D341Med (cell line): ENCODE measurements at regions not wholly inside any gene's neighbourhood (a gene's known extent, or its start where the extent isn't known, plus 50 kb on each side); places are given as distances from the start of the nearest gene placed in this dataset.

Experiments used
- DNase-seq: peaks from one replicate; pipeline ENCODE4 v3.0.0; 2012; ENCODE audit warnings: low spot score

- no peak for DNase-seq
Measured at GRCh38 chr2:5401115-5401657, 291.0 kb upstream of the SOX11 start.

- DNase-seq: no peak
Measured at GRCh38 chr2:5403392-5403791, 288.8 kb upstream of the SOX11 start.

GRCh38 chr2:5409898-5410381 is 282.2 kb upstream of the SOX11 start:
- peak; percentile 60 for DNase-seq

- DNase-seq: no peak
Measured at GRCh38 chr2:5410991-5411700, 281.0 kb upstream of the SOX11 start.

GRCh38 chr2:5412001-5412400 is 280.2 kb upstream of the SOX11 start:
- no peak for DNase-seq

- DNase-seq: no peak
Measured at GRCh38 chr2:5433855-5434254, 258.3 kb upstream of the SOX11 start.

GRCh38 chr2:5437375-5437774 is 254.8 kb upstream of the SOX11 start:
- DNase-seq: no peak

- no peak for DNase-seq
Measured at GRCh38 chr2:5440174-5440573, 252.0 kb upstream of the SOX11 start.

- no peak for DNase-seq
Measured at GRCh38 chr2:5442736-5443135, 249.4 kb upstream of the SOX11 start.

GRCh38 chr2:5444168-5444567 is 248.0 kb upstream of the SOX11 start:
- no peak for DNase-seq

GRCh38 chr2:5444854-5445253 is 247.3 kb upstream of the SOX11 start:
- DNase-seq: no peak

GRCh38 chr2:5449867-5450266 is 242.3 kb upstream of the SOX11 start:
- DNase-seq: no peak

- no peak for DNase-seq
Measured at GRCh38 chr2:5453220-5454050, 238.7 kb upstream of the SOX11 start.

GRCh38 chr2:5454051-5454390 is 238.2 kb upstream of the SOX11 start:
- no peak for DNase-seq

- no peak for DNase-seq
Measured at GRCh38 chr2:5459041-5459440, 233.1 kb upstream of the SOX11 start.

GRCh38 chr2:5464657-5465056 is 227.5 kb upstream of the SOX11 start:
- no peak for DNase-seq

GRCh38 chr2:5465859-5466258 is 226.3 kb upstream of the SOX11 start:
- DNase-seq: no peak

- no peak for DNase-seq
Measured at GRCh38 chr2:5467178-5467905, 224.8 kb upstream of the SOX11 start.

GRCh38 chr2:5472673-5473072 is 219.5 kb upstream of the SOX11 start:
- no peak for DNase-seq

GRCh38 chr2:5473635-5474034 is 218.5 kb upstream of the SOX11 start:
- DNase-seq: no peak

- no peak for DNase-seq
Measured at GRCh38 chr2:5474716-5475115, 217.5 kb upstream of the SOX11 start.

GRCh38 chr2:5479265-5479928 is 212.8 kb upstream of the SOX11 start:
- no peak for DNase-seq
